Fibroblast of pulmonary artery (primary cell): ENCODE measurements at regions not wholly inside any gene's neighbourhood (a gene's known extent, or its start where the extent isn't known, plus 50 kb on each side); places are given as distances from the start of the nearest gene placed in this dataset.

Source experiments
- DNase-seq: peaks from one replicate; pipeline ENCODE4 v3.0.0-alpha.2; 2010; ENCODE audit warnings: low read depth
- H3K4me3 ChIP-seq: replicated peaks from 2 replicates; pipeline ENCODE4 v1.5.1; 2011; ENCODE audit warnings: low read depth, mild to moderate bottlenecking, control low read depth, low read length, moderate library complexity
- CTCF ChIP-seq: IDR thresholded peaks from 2 replicates; pipeline ENCODE4 v1.5.1; 2011; ENCODE audit warnings: mild to moderate bottlenecking, control low read depth, low read length, inconsistent platforms; ENCODE audit errors: missing control alignments

- DNase-seq = no peak
- H3K4me3 ChIP-seq = no peak overlapping the region
Observed at GRCh38 chr10:111146025-111146640, 69.3 kb downstream of the ADRA2A start.

GRCh38 chr10:111148025-111148424 is 71.2 kb downstream of the ADRA2A start:
- no peak for DNase-seq
- H3K4me3 ChIP-seq = no peak overlapping the region
- no peak for TF ChIP-seq CTCF

More at GRCh38 chr10:111146025-111146640, 69.3 kb downstream of the ADRA2A start:
- TF ChIP-seq CTCF = no peak

GRCh38 chr10:111148440-111148839 is 71.6 kb downstream of the ADRA2A start:
- TF ChIP-seq CTCF = no peak
- H3K4me3 ChIP-seq = no peak overlapping the region
- DNase-seq = no peak

GRCh38 chr10:111150691-111151090 is 73.9 kb downstream of the ADRA2A start:
- no peak for TF ChIP-seq CTCF
- no peak for DNase-seq
- no peak overlapping the region for H3K4me3 ChIP-seq

GRCh38 chr10:111151595-111152307 is 74.9 kb downstream of the ADRA2A start:
- no peak for DNase-seq
- no peak overlapping the region for H3K4me3 ChIP-seq
- no peak for TF ChIP-seq CTCF

GRCh38 chr10:111156754-111157153 is 79.9 kb downstream of the ADRA2A start:
- DNase-seq = no peak
- H3K4me3 ChIP-seq = no peak overlapping the region
- no peak for TF ChIP-seq CTCF

- DNase-seq = no peak
- H3K4me3 ChIP-seq = no peak overlapping the region
- no peak for TF ChIP-seq CTCF
Observed at GRCh38 chr10:111158595-111158994, 81.8 kb downstream of the ADRA2A start.
